ENCODE measurements at regions not wholly inside any gene's neighbourhood (a gene's known extent, or its start where the extent isn't known, plus 50 kb on each side); places are given as distances from the start of the nearest gene placed in this dataset.

GRCh38 chr4:124955476-124955875, 242.9 kb upstream of the ANKRD50 start:
- H3K4me3 ChIP-seq (ENCODE audit: low read length), result no peak overlapping the region

GRCh38 chr4:124954046-124954445, 241.5 kb upstream of the ANKRD50 start:
- no peak for TF ChIP-seq EZH2phosphoT487 (IDR thresholded peaks at IDR 0.05; ENCODE audit: low read depth)
- TF ChIP-seq CTCF (IDR thresholded peaks at IDR 0.05; ENCODE audit: low read depth, low read length), result no peak
- Histone ChIP-seq H4K20me1 (ENCODE audit: insufficient read depth, low read length) (no peaks in the 10 kb centered on the region), H3K4me1 (ENCODE audit: low read length) (no peaks in the 10 kb centered on the region; the same call in 1 of the 2 replicates), H3K27me3 (ENCODE audit: low read depth, low read length) (no peaks in the 10 kb centered on the region), H3K27ac (ENCODE audit: low read length) (no peak overlapping the region), H3K4me3 (ENCODE audit: low read length) (no peak overlapping the region), H3K79me2 (ENCODE audit: low read length) (no peaks in the 10 kb centered on the region), H3K9me3 (ENCODE audit: insufficient read depth, low read length) (no peaks in the 10 kb centered on the region), H2AFZ (ENCODE audit: low read depth, low read length) (no peak overlapping the region), H3K9ac (ENCODE audit: low read length) (no peak overlapping the region), H3K4me2 (ENCODE audit: low read length) (no peak overlapping the region), H3K36me3 (replicated peaks; ENCODE audit: low read depth, low read length) (no peaks in the 10 kb centered on the region)

More at GRCh38 chr4:124955476-124955875, 242.9 kb upstream of the ANKRD50 start:
- TF ChIP-seq CTCF (IDR thresholded peaks at IDR 0.05; ENCODE audit: low read depth, low read length) (no peak), EZH2phosphoT487 (IDR thresholded peaks at IDR 0.05; ENCODE audit: low read depth) (no peak)
- H3K27ac ChIP-seq (ENCODE audit: low read length), result no peak overlapping the region
- no peak overlapping the region for H2AFZ ChIP-seq (ENCODE audit: low read depth, low read length)
- H3K9me3 ChIP-seq (ENCODE audit: insufficient read depth, low read length), result peaks cover 5% of the 10 kb centered on the region; the same call in 1 of the 2 replicates
- no peaks in the 10 kb centered on the region for H3K79me2 ChIP-seq (ENCODE audit: low read length)
- no peaks in the 10 kb centered on the region for H3K4me1 ChIP-seq (ENCODE audit: low read length)
- H3K4me2 ChIP-seq (ENCODE audit: low read length), result no peak overlapping the region
- no peaks in the 10 kb centered on the region for H3K27me3 ChIP-seq (ENCODE audit: low read depth, low read length)
- H3K9ac ChIP-seq (ENCODE audit: low read length), result no peak overlapping the region
- no peaks in the 10 kb centered on the region for H3K36me3 ChIP-seq (replicated peaks; ENCODE audit: low read depth, low read length)
- no peaks in the 10 kb centered on the region for H4K20me1 ChIP-seq (ENCODE audit: insufficient read depth, low read length)

GRCh38 chr4:124953486-124953885, 241.0 kb upstream of the ANKRD50 start:
- Histone ChIP-seq H2AFZ (ENCODE audit: low read depth, low read length) (no peak overlapping the region), H3K4me1 (ENCODE audit: low read length) (peaks cover 5% of the 10 kb centered on the region; the same call in 1 of the 2 replicates), H3K9me3 (ENCODE audit: insufficient read depth, low read length) (no peaks in the 10 kb centered on the region), H3K27ac (ENCODE audit: low read length) (no peak overlapping the region), H3K4me3 (ENCODE audit: low read length) (no peak overlapping the region), H3K27me3 (ENCODE audit: low read depth, low read length) (no peaks in the 10 kb centered on the region), H3K36me3 (replicated peaks; ENCODE audit: low read depth, low read length) (no peaks in the 10 kb centered on the region), H3K79me2 (ENCODE audit: low read length) (no peaks in the 10 kb centered on the region), H4K20me1 (ENCODE audit: insufficient read depth, low read length) (no peaks in the 10 kb centered on the region), H3K4me2 (ENCODE audit: low read length) (no peak overlapping the region), H3K9ac (ENCODE audit: low read length) (no peak overlapping the region)
- no peak for TF ChIP-seq EZH2phosphoT487 (IDR thresholded peaks at IDR 0.05; ENCODE audit: low read depth)

GRCh38 chr4:124953061-124953460, 240.5 kb upstream of the ANKRD50 start:
- no peaks in the 10 kb centered on the region for H4K20me1 ChIP-seq (ENCODE audit: insufficient read depth, low read length)
- H3K4me3 ChIP-seq (ENCODE audit: low read length), result no peak overlapping the region
- no peak overlapping the region for H3K27ac ChIP-seq (ENCODE audit: low read length)
- no peak overlapping the region for H3K4me2 ChIP-seq (ENCODE audit: low read length)
- H3K79me2 ChIP-seq (ENCODE audit: low read length), result no peaks in the 10 kb centered on the region
- no peak overlapping the region for H2AFZ ChIP-seq (ENCODE audit: low read depth, low read length)
- no peaks in the 10 kb centered on the region for H3K27me3 ChIP-seq (ENCODE audit: low read depth, low read length)
- no peaks in the 10 kb centered on the region for H3K9me3 ChIP-seq (ENCODE audit: insufficient read depth, low read length)
- TF ChIP-seq CTCF (IDR thresholded peaks at IDR 0.05; ENCODE audit: low read depth, low read length), result no peak
- TF ChIP-seq EZH2phosphoT487 (IDR thresholded peaks at IDR 0.05; ENCODE audit: low read depth), result no peak
- peaks cover 7% of the 10 kb centered on the region for H3K4me1 ChIP-seq (ENCODE audit: low read length)
- no peaks in the 10 kb centered on the region for H3K36me3 ChIP-seq (replicated peaks; ENCODE audit: low read depth, low read length)
- no peak overlapping the region for H3K9ac ChIP-seq (ENCODE audit: low read length)

Data from OCI-LY3 (cell line).